Upper lobe of left lung (tissue), 4 donors: ENCODE measurements at regions not wholly inside any gene's neighbourhood (a gene's known extent, or its start where the extent isn't known, plus 50 kb on each side); places are given as distances from the start of the nearest gene placed in this dataset.

ENCODE experiments used
- CTCF ChIP-seq, 6 experiments: fragments of 450-650 bp in 4 of 6; fragments of 200-600 bp in 2 of 6; sonication (generic) in 2 of 6; IDR thresholded peaks; one replicate each; pipeline ENCODE4 v1.5.1; 2016 to 2019; ENCODE audit warnings: antibody characterized with exemption in 6 of 6
- POLR2A ChIP-seq, 4 donors: fragments of 450-650 bp; IDR thresholded peaks; one replicate each; pipeline ENCODE4 v1.5.1; 2016 to 2017; ENCODE audit warnings: antibody characterized with exemption in 4 of 4, mild to moderate bottlenecking in 2 of 4
- POLR2AphosphoS5 ChIP-seq, 2 donors: sonication (generic); formaldehyde crosslinking; IDR thresholded peaks; one replicate each; pipeline ENCODE4 v1.5.1; 2017; ENCODE audit warnings: antibody characterized with exemption in 2 of 2

DNA sequence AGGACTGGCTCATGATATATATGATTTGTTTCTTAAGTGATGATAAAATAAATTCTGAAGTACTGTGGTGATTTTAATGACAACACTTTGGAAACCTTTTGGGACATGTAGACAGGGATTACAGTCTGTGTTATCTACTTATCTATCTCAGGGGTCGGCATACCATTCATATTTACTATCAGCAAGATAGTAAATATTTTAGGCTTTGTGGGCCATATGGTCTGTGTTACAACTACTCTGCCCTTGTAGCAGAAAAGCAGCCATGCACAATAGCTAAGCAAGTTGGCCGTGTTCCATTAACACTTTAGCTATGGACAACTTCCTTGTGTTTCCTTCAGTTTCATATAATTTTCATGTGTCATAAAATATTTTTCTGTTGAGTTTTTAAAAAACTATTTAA is 97.8 kb upstream of the PRPS1L1 start:
- TF ChIP-seq POLR2A (IDR thresholded peaks at IDR 0.05), result no peak
- no peak for TF ChIP-seq CTCF (IDR thresholded peaks at IDR 0.05)
- no peak for TF ChIP-seq POLR2AphosphoS5 (IDR thresholded peaks at IDR 0.05)
